ENCODE measurements at regions not wholly inside any gene's neighbourhood (a gene's known extent, or its start where the extent isn't known, plus 50 kb on each side); places are given as distances from the start of the nearest gene placed in this dataset.
A peak's percentile ranks its signal among the peaks of the same experiment; 100 is the strongest.

DNA sequence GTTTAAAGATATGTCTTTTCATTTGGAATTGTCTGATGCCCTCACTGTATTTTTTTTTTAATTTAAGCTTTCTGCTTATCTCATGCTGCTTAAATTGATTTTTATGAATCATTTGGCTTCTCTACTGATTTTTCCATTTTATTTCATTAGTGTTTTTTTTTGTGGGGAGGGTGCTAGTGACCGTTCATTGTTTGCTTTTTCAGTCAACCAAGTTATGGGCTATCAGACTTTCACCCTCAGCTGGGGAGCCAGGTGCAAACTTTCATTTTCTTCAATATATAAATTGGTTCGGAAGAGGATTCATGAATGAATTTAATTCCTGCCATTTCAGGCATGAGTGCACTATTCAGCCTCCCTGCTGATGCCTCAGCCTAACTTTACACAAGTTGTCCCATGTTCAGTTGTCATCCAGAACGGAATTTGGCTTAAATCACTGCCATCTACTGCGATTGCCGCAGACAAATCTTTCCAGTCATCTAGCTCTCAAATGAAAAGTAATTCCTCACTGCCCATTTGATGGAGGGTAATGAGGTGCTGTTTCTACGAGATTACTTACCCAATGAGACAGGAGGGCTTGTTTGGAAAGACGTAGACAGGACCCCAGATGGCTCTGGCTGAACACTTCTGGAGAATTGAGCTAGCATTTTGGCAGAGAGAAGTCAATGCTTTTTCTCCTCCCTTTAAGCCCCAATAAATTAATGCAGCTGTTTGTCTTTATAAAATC, 89.9 kb upstream of the RORA start:
- Histone ChIP-seq H3K9me3 (ENCODE audit: low read length) (no peaks in the 10 kb centered on the region), H3K9ac (ENCODE audit: low read length) (no peak overlapping the region), H3F3A (ENCODE audit: insufficient read depth, low read length, poor library complexity, severe bottlenecking) (no peaks in the 10 kb centered on the region), H4K20me1 (ENCODE audit: insufficient read depth) (no peaks in the 10 kb centered on the region), H3K9me2 (ENCODE audit: insufficient read depth, low read length) (no peaks in the 10 kb centered on the region), H3K4me2 (ENCODE audit: low read length) (no peak overlapping the region), H3K27ac (ENCODE audit: low read length) (no peak overlapping the region), H3K4me3 (ENCODE audit: low read length) (no peak overlapping the region), H3K79me2 (replicated peaks; ENCODE audit: insufficient read depth, low read length) (no peaks in the 10 kb centered on the region), H3K27me3 (ENCODE audit: insufficient read depth, low read depth, low read length) (no peaks in the 10 kb centered on the region), H3K36me3 (ENCODE audit: insufficient read depth, low read length) (no peaks in the 10 kb centered on the region), H2AFZ (ENCODE audit: low read depth, low read length) (no peak overlapping the region)
- TF ChIP-seq, protein P1, sequence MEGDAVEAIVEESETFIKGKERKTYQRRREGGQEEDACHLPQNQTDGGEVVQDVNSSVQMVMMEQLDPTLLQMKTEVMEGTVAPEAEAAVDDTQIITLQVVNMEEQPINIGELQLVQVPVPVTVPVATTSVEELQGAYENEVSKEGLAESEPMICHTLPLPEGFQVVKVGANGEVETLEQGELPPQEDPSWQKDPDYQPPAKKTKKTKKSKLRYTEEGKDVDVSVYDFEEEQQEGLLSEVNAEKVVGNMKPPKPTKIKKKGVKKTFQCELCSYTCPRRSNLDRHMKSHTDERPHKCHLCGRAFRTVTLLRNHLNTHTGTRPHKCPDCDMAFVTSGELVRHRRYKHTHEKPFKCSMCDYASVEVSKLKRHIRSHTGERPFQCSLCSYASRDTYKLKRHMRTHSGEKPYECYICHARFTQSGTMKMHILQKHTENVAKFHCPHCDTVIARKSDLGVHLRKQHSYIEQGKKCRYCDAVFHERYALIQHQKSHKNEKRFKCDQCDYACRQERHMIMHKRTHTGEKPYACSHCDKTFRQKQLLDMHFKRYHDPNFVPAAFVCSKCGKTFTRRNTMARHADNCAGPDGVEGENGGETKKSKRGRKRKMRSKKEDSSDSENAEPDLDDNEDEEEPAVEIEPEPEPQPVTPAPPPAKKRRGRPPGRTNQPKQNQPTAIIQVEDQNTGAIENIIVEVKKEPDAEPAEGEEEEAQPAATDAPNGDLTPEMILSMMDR (IDR thresholded peaks at IDR 0.05; ENCODE audit: poor library complexity, severe bottlenecking): no peak
- TF ChIP-seq POLR2AphosphoS5 (IDR thresholded peaks at IDR 0.05): no peak
- TF ChIP-seq RAD21 (conservative IDR thresholded peaks at IDR 0.05): no peak
- no peak for TF ChIP-seq EZH2 (IDR thresholded peaks at IDR 0.05; ENCODE audit: borderline replicate concordance, insufficient read depth, low read length, poor library complexity, severe bottlenecking)
- TF ChIP-seq SMC3 (conservative IDR thresholded peaks at IDR 0.05; ENCODE audit: poor library complexity): no peak
- no peak for TF ChIP-seq MXI1 (conservative IDR thresholded peaks at IDR 0.05; ENCODE audit: poor library complexity, severe bottlenecking)
- TF ChIP-seq, protein P2, sequence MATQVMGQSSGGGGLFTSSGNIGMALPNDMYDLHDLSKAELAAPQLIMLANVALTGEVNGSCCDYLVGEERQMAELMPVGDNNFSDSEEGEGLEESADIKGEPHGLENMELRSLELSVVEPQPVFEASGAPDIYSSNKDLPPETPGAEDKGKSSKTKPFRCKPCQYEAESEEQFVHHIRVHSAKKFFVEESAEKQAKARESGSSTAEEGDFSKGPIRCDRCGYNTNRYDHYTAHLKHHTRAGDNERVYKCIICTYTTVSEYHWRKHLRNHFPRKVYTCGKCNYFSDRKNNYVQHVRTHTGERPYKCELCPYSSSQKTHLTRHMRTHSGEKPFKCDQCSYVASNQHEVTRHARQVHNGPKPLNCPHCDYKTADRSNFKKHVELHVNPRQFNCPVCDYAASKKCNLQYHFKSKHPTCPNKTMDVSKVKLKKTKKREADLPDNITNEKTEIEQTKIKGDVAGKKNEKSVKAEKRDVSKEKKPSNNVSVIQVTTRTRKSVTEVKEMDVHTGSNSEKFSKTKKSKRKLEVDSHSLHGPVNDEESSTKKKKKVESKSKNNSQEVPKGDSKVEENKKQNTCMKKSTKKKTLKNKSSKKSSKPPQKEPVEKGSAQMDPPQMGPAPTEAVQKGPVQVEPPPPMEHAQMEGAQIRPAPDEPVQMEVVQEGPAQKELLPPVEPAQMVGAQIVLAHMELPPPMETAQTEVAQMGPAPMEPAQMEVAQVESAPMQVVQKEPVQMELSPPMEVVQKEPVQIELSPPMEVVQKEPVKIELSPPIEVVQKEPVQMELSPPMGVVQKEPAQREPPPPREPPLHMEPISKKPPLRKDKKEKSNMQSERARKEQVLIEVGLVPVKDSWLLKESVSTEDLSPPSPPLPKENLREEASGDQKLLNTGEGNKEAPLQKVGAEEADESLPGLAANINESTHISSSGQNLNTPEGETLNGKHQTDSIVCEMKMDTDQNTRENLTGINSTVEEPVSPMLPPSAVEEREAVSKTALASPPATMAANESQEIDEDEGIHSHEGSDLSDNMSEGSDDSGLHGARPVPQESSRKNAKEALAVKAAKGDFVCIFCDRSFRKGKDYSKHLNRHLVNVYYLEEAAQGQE (IDR thresholded peaks at IDR 0.05; ENCODE audit: borderline replicate concordance): no peak
- no peak for TF ChIP-seq EP300 (conservative IDR thresholded peaks at IDR 0.05; ENCODE audit: poor library complexity, severe bottlenecking)
- TF ChIP-seq TAF1 (IDR thresholded peaks at IDR 0.05; ENCODE audit: low read depth): no peak

DNA sequence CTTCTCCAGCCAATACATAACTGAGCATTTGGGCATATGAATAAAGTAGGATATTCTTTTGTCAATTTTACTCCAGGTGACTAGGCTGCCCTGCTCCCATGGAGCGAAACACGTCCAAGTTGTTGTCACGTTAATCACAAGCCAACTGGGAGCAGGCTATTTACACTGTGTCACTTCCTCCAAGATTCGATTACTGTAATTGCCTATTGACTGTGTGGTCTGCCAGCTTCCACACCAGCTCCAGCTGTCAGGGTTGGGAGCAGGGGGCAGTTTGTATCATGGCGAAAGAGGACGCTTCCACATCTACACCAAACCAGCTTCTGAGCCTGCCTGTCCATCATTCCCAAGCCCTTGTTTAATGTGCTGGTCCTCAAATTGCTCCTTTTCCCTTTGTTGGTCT, 89.2 kb upstream of the RORA start:
- Histone ChIP-seq H3K4me2 (ENCODE audit: low read length) (no peak overlapping the region), H3K27me3 (ENCODE audit: insufficient read depth, low read depth, low read length) (no peaks in the 10 kb centered on the region), H4K20me1 (ENCODE audit: insufficient read depth) (no peaks in the 10 kb centered on the region), H3K36me3 (ENCODE audit: insufficient read depth, low read length) (no peaks in the 10 kb centered on the region), H3K9ac (ENCODE audit: low read length) (no peak overlapping the region), H2AFZ (ENCODE audit: low read depth, low read length) (no peak overlapping the region), H3K27ac (ENCODE audit: low read length) (no peak overlapping the region), H3K9me2 (ENCODE audit: insufficient read depth, low read length) (no peaks in the 10 kb centered on the region), H3K9me3 (ENCODE audit: low read length) (no peaks in the 10 kb centered on the region), H3K4me3 (ENCODE audit: low read length) (no peak overlapping the region), H3K79me2 (replicated peaks; ENCODE audit: insufficient read depth, low read length) (no peaks in the 10 kb centered on the region), H3F3A (ENCODE audit: insufficient read depth, low read length, poor library complexity, severe bottlenecking) (no peaks in the 10 kb centered on the region)
- TF ChIP-seq, protein P2 (IDR thresholded peaks at IDR 0.05; ENCODE audit: borderline replicate concordance): peak; percentile 53
- peak; percentile 63 for TF ChIP-seq POLR2AphosphoS5 (IDR thresholded peaks at IDR 0.05)
- TF ChIP-seq RAD21 (conservative IDR thresholded peaks at IDR 0.05): no peak
- no peak for TF ChIP-seq MXI1 (conservative IDR thresholded peaks at IDR 0.05; ENCODE audit: poor library complexity, severe bottlenecking)

Measured in neural cell (in vitro differentiated cells).